Neuronal stem cell (in vitro differentiated cells): ENCODE measurements at regions not wholly inside any gene's neighbourhood (a gene's known extent, or its start where the extent isn't known, plus 50 kb on each side); places are given as distances from the start of the nearest gene placed in this dataset.

Experiments
- DNase-seq: peaks from one replicate; pipeline ENCODE4 v3.0.0-alpha.2; 2013; ENCODE audit warnings: low spot score
- H2AFZ ChIP-seq: one replicate; pipeline ENCODE4 v1.6.1; 2013; ENCODE audit warnings: mild to moderate bottlenecking, low read length, inconsistent platforms
- H2AK5ac ChIP-seq: 2 replicates; pipeline ENCODE4 v1.6.1; 2013; ENCODE audit warnings: low read depth, mild to moderate bottlenecking, inconsistent platforms, low read length, moderate library complexity, mixed read lengths
- H2BK120ac ChIP-seq: 2 replicates; pipeline ENCODE4 v1.6.1; 2013; ENCODE audit warnings: low read depth, mild to moderate bottlenecking, inconsistent platforms, low read length, moderate library complexity, mixed read lengths
- H2BK12ac ChIP-seq: one replicate; pipeline ENCODE4 v1.6.1; 2013; ENCODE audit warnings: low read length, inconsistent platforms
- H2BK15ac ChIP-seq: 2 replicates; pipeline ENCODE4 v1.6.1; 2013; ENCODE audit warnings: mild to moderate bottlenecking, low read length, inconsistent platforms, mixed read lengths
- H2BK5ac ChIP-seq: one replicate; pipeline ENCODE4 v1.6.1; 2013; ENCODE audit warnings: inconsistent platforms, mild to moderate bottlenecking, low read length, moderate library complexity
- H3K14ac ChIP-seq: one replicate; pipeline ENCODE4 v1.6.1; 2013; ENCODE audit warnings: low read length, inconsistent platforms
- H3K18ac ChIP-seq: 2 replicates; pipeline ENCODE4 v1.6.1; 2013; ENCODE audit warnings: low read length, inconsistent platforms
- H3K23ac ChIP-seq: 2 replicates; pipeline ENCODE4 v1.6.1; 2013; ENCODE audit warnings: low read depth, mild to moderate bottlenecking, mixed read lengths, low read length, inconsistent platforms; ENCODE audit not compliant: poor library complexity
- H3K27ac ChIP-seq: replicated peaks from 3 replicates; pipeline ENCODE4 v1.5.1; 2013; ENCODE audit warnings: low read length, inconsistent platforms
- H3K27me3 ChIP-seq, 3 experiments: 2 replicates each; pipeline ENCODE4 v1.6.1; 2013; ENCODE audit warnings: low read length in 3 of 3, mild to moderate bottlenecking in 2 of 3, inconsistent platforms in 1 of 3, low read depth in 1 of 3, mixed read lengths in 1 of 3, moderate library complexity in 1 of 3; ENCODE audit not compliant: control insufficient read depth in 3 of 3, insufficient read depth in 3 of 3
- H3K36me3 ChIP-seq, 2 donors: replicated peaks in 1 of 2; 2 replicates each; pipeline ENCODE4 v1.6.1; 2013; ENCODE audit warnings: low read length in 2 of 2; ENCODE audit not compliant: control insufficient read depth in 2 of 2, insufficient read depth in 2 of 2
- H3K4ac ChIP-seq: 2 replicates; pipeline ENCODE4 v1.6.1; 2013; ENCODE audit warnings: inconsistent platforms, mild to moderate bottlenecking, low read length, moderate library complexity
- H3K4me1 ChIP-seq, 2 donors: 1 replicate in 1 of 2; 2 replicates in 1 of 2; pipeline ENCODE4 v1.6.1; 2013; ENCODE audit warnings: low read length in 2 of 2, low read depth in 1 of 2; ENCODE audit not compliant: control insufficient read depth in 2 of 2, insufficient read depth in 1 of 2
- H3K4me2 ChIP-seq: one replicate; pipeline ENCODE4 v1.6.1; 2013; ENCODE audit warnings: mild to moderate bottlenecking, low read length, inconsistent platforms; ENCODE audit not compliant: insufficient read depth, poor library complexity, severe bottlenecking
- H3K4me3 ChIP-seq, 2 donors: 2 replicates each; pipeline ENCODE4 v1.5.1; 2013; ENCODE audit warnings: low read length in 2 of 2, mild to moderate bottlenecking in 2 of 2, inconsistent platforms in 1 of 2, moderate library complexity in 1 of 2
- H3K79me1 ChIP-seq: one replicate; pipeline ENCODE4 v1.6.1; 2013; ENCODE audit warnings: low read depth, mild to moderate bottlenecking, inconsistent platforms, low read length, moderate library complexity
- H3K9ac ChIP-seq: one replicate; pipeline ENCODE4 v1.6.1; 2013; ENCODE audit warnings: mild to moderate bottlenecking, low read depth, low read length, inconsistent platforms; ENCODE audit not compliant: poor library complexity
- H3K9me3 ChIP-seq, 2 donors: replicated peaks in 1 of 2; 2 replicates each; pipeline versions ENCODE3 to v1.6.1; 2013; ENCODE audit warnings: low read length in 2 of 2, mild to moderate bottlenecking in 2 of 2, inconsistent platforms in 1 of 2, low read depth in 1 of 2, mixed read lengths in 1 of 2, moderate library complexity in 1 of 2; ENCODE audit not compliant: control insufficient read depth in 2 of 2, insufficient read depth in 1 of 2
- H4K8ac ChIP-seq: one replicate; pipeline ENCODE4 v1.6.1; 2013; ENCODE audit warnings: low read depth, mild to moderate bottlenecking, inconsistent platforms, low read length, moderate library complexity
- H4K91ac ChIP-seq: one replicate; pipeline ENCODE4 v1.6.1; 2013; ENCODE audit warnings: low read length, low read depth, mild to moderate bottlenecking, inconsistent platforms; ENCODE audit not compliant: poor library complexity
- WGBS, 2 donors: extraction: QIAGEN DNeasy Blood & Tissue Kit; methylation state at CpG; one replicate each; pipeline ENCODE4 v1.1.7; 2013; ENCODE audit warnings: missing lambda C conversion rate in 2 of 2, mixed read lengths in 1 of 2; ENCODE audit not compliant: insufficient read length in 2 of 2, insufficient replicate concordance in 1 of 2; ENCODE audit errors: extremely low coverage in 2 of 2; 5-methylcytosine and 5-hydroxymethylcytosine counted together

DNA sequence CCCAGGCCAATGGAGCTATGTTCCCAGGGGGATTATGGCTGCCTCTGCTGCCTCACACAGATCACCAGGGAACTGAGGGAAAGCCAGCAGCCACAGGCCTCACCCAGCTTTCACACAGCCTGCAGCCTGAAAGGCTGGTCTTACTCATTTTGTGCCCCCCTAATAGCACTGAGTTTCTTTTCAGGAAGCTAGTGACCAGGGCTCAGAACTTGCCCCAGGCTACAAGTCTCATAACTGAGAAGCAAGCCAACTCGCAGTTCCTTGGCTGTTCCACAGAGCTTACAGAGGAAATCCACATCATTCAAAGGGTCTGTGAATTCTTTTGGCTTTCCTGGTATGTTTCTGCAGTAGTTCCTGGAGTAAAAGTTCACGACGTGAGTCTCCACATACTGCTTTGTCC is 524.8 kb upstream of the GJE1 start:
- Histone ChIP-seq H2BK120ac (no peak overlapping the region), H2BK5ac (no peak overlapping the region), H3K9ac (no peak overlapping the region), H3K27ac (no peak overlapping the region), H3K4me1 (no peaks in the 10 kb centered on the region), H3K4me3 (no peak overlapping the region), H2AFZ (no peak overlapping the region), H2AK5ac (no peak overlapping the region), H3K4ac (no peak overlapping the region), H3K79me1 (no peaks in the 10 kb centered on the region), H3K14ac (no peak overlapping the region), H4K8ac (no peak overlapping the region), H3K18ac (no peak overlapping the region), H4K91ac (no peak overlapping the region), H2BK15ac (no peak overlapping the region), H3K4me2 (no peak overlapping the region), H2BK12ac (no peak overlapping the region), H3K9me3 (peaks cover 0 to 3% of the 10 kb centered on the region in 2 donors), H3K27me3 (no peaks in the 10 kb centered on the region), H3K36me3 (no peaks in the 10 kb centered on the region), H3K23ac (no peak overlapping the region)
- no peak for DNase-seq
- WGBS, 2 donors = no CpG with 5 or more reads among the region's 3 CpGs

DNA sequence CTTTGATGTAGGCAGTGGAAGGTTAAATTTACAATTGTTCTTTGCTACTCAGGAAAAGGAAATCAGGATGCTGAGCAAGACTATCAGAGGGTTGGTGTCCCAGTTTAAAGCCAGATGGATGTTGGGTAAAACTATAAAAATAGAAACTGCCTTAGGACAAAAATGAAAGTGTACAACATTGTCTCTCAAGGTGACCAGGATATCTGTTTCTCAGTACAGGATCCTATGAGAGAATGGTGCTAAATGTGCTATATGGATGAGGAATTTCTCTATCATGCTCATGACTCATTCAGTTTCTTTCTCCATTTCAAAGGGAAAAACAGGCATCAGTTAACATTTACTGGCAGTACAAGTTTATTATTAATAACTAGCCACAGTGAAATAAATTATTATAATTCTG is 534.2 kb upstream of the GJE1 start:
- H3K27ac ChIP-seq = no peak overlapping the region
- H2BK120ac ChIP-seq = no peak overlapping the region
- peak overlapping the region; percentile 29 for H2AFZ ChIP-seq
- no peaks in the 10 kb centered on the region for H3K79me1 ChIP-seq
- no peak overlapping the region for H3K4me2 ChIP-seq
- H3K36me3 ChIP-seq = no peaks in the 10 kb centered on the region
- H3K4ac ChIP-seq = no peak overlapping the region
- H3K9me3 ChIP-seq = no peaks in the 10 kb centered on the region
- H4K91ac ChIP-seq = no peak overlapping the region
- H2BK5ac ChIP-seq = no peak overlapping the region
- H2BK12ac ChIP-seq = no peak overlapping the region
- no peak overlapping the region for H3K9ac ChIP-seq
- DNase-seq = no peak
- no peaks in the 10 kb centered on the region for H3K4me1 ChIP-seq
- H3K14ac ChIP-seq = no peak overlapping the region
- H2BK15ac ChIP-seq = no peak overlapping the region
- no peak overlapping the region for H3K4me3 ChIP-seq
- no peaks in the 10 kb centered on the region for H3K27me3 ChIP-seq
- H3K23ac ChIP-seq = no peak overlapping the region
- no peak overlapping the region for H3K18ac ChIP-seq
- no peak overlapping the region for H4K8ac ChIP-seq
- H2AK5ac ChIP-seq = no peak overlapping the region

DNA sequence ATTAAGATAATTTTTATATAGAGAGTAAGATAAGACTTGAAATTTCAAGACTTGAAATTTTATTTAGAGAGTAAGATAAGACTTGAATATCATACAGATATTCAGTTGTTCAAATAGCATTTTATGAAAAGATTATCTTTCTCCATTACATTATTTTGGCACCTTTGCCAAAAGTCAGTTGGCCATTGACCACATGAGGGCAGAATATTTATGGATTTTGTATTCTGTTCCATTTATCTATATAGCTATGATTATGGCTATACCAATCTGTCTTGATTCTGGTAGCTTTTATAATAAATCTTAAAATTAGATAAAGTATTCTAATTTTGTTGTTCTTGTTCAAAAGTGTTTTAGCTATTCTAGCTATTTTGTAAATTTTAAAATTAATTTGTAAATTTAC is 537.9 kb upstream of the GJE1 start:
- Histone ChIP-seq H3K4me2 (no peak overlapping the region), H3K14ac (no peak overlapping the region), H3K27me3 (no peaks in the 10 kb centered on the region), H3K36me3 (no peaks in the 10 kb centered on the region), H4K8ac (no peak overlapping the region), H3K4me3 (no peak overlapping the region), H3K4me1 (no peaks in the 10 kb centered on the region), H2BK120ac (no peak overlapping the region), H2BK12ac (no peak overlapping the region), H3K9me3 (no peaks in the 10 kb centered on the region), H3K79me1 (no peaks in the 10 kb centered on the region), H3K27ac (no peak overlapping the region), H3K23ac (no peak overlapping the region), H2BK15ac (no peak overlapping the region), H3K9ac (no peak overlapping the region), H2BK5ac (no peak overlapping the region), H2AK5ac (no peak overlapping the region), H3K4ac (no peak overlapping the region), H3K18ac (no peak overlapping the region), H2AFZ (no peak overlapping the region), H4K91ac (no peak overlapping the region)
- DNase-seq = no peak

DNA sequence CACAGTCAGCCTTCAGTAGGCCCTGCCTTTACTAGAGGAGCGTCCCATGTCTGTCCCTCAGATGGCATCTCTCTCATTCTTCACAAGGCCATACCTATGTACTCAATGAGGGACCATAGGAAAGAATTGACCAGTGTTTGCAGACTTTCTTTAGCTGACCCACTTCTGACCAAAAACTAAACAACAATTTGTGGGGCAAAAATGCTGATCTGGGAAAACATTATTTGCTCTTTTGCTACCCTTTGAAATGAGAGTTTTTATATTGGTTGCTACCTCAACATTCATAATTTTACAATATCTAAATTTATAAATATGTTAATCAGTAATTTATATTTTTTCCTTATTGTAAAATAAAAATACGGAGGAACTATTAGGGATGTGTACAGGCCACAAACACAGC is 539.4 kb upstream of the GJE1 start:
- H2BK15ac ChIP-seq = no peak overlapping the region
- WGBS, 2 donors = no CpG with 5 or more reads among the region's 2 CpGs
- no peaks in the 10 kb centered on the region for H3K9me3 ChIP-seq
- H2BK120ac ChIP-seq = no peak overlapping the region
- no peaks in the 10 kb centered on the region for H3K36me3 ChIP-seq
- H3K27me3 ChIP-seq = no peaks in the 10 kb centered on the region
- no peak overlapping the region for H3K18ac ChIP-seq
- no peak overlapping the region for H2BK5ac ChIP-seq
- no peaks in the 10 kb centered on the region for H3K79me1 ChIP-seq
- H4K91ac ChIP-seq = no peak overlapping the region
- no peak overlapping the region for H2AK5ac ChIP-seq
- no peaks in the 10 kb centered on the region for H3K4me1 ChIP-seq
- H3K14ac ChIP-seq = no peak overlapping the region
- H3K27ac ChIP-seq = no peak overlapping the region
- no peak overlapping the region for H3K9ac ChIP-seq
- no peak for DNase-seq
- no peak overlapping the region for H3K23ac ChIP-seq
- H2AFZ ChIP-seq = no peak overlapping the region
- no peak overlapping the region for H3K4ac ChIP-seq
- H2BK12ac ChIP-seq = no peak overlapping the region
- no peak overlapping the region for H4K8ac ChIP-seq
- H3K4me2 ChIP-seq = no peak overlapping the region
- H3K4me3 ChIP-seq = no peak overlapping the region
